SK-N-SH (cell line): ENCODE measurements at regions not wholly inside any gene's neighbourhood (a gene's known extent, or its start where the extent isn't known, plus 50 kb on each side); places are given as distances from the start of the nearest gene placed in this dataset.

Source experiments
- CTCF ChIA-PET: fragments of 300-600, 350-600 bp; formaldehyde crosslinking; extraction: SDS; loops from one replicate; lab custom pipeline; 2021; lab: Yijun Ruan, JAX
- POLR2A ChIA-PET: fragments of 350-600 bp; sonication (Branson Sonifier 250); formaldehyde crosslinking; extraction: SDS; loops from one replicate; lab custom pipeline; 2020; ENCODE audit warnings: antibody characterized with exemption, inconsistent platforms; lab: Yijun Ruan, JAX
- DNase-seq: peaks from one replicate; pipeline ENCODE4 v3.0.0; 2012
- H2AFZ ChIP-seq: fragments of 200-600 bp; sonication (generic); 2 replicates; pipeline ENCODE4 v1.8.1; 2016; ENCODE audit warnings: antibody characterized with exemption, mild to moderate bottlenecking, low read depth
- H3F3A ChIP-seq: fragments of 200-600 bp; sonication (generic); replicated peaks from 2 replicates; pipeline ENCODE3; 2016; ENCODE audit warnings: antibody characterized with exemption, mild to moderate bottlenecking; ENCODE audit not compliant: insufficient read depth
- H3K27ac ChIP-seq, 2 experiments: fragments of 200-500 bp in 1 of 2; fragments of 200-600 bp in 1 of 2; sonication (Bioruptor generic) in 1 of 2; sonication (generic), shearing (Covaris generic) in 1 of 2; 2 replicates each; pipeline versions ENCODE4 v1.5.1 to v1.6.1; 2014 to 2016; ENCODE audit warnings: low read depth in 2 of 2, inconsistent platforms in 1 of 2, low read length in 1 of 2, mild to moderate bottlenecking in 1 of 2, mixed read lengths in 1 of 2
- H3K27me3 ChIP-seq: fragments of 200-600 bp; sonication (generic), shearing (Covaris generic); 2 replicates; pipeline ENCODE4 v1.6.1; 2016; ENCODE audit warnings: mixed run types; ENCODE audit not compliant: insufficient read depth
- H3K36me3 ChIP-seq, 2 experiments: fragments of 200-500 bp in 1 of 2; fragments of 200-600 bp in 1 of 2; sonication (Bioruptor generic) in 1 of 2; sonication (generic) in 1 of 2; replicated peaks in 1 of 2; 2 replicates each; pipeline versions ENCODE3 to v1.5.1; 2014 to 2016; ENCODE audit warnings: low read length in 1 of 2, mild to moderate bottlenecking in 1 of 2; ENCODE audit not compliant: insufficient read depth in 2 of 2, control insufficient read depth in 1 of 2
- H3K4me1 ChIP-seq, 2 experiments: fragments of 200-500 bp in 1 of 2; fragments of 200-600 bp in 1 of 2; sonication (Bioruptor generic) in 1 of 2; sonication (generic), shearing (Covaris generic) in 1 of 2; 2 replicates each; pipeline versions ENCODE4 v1.5.1 to v1.6.1; 2014 to 2016; ENCODE audit warnings: low read depth in 1 of 2, low read length in 1 of 2, mixed run types in 1 of 2; ENCODE audit not compliant: insufficient read depth in 2 of 2, control insufficient read depth in 1 of 2
- H3K4me2 ChIP-seq: fragments of 200-600 bp; sonication (generic), shearing (Covaris generic); 2 replicates; pipeline ENCODE4 v1.6.1; 2017; ENCODE audit warnings: mixed run types
- H3K4me3 ChIP-seq, 2 experiments: fragments of 200-500 bp in 1 of 2; fragments of 200-600 bp in 1 of 2; sonication (Bioruptor generic) in 1 of 2; sonication (generic), shearing (Covaris generic) in 1 of 2; 2 replicates each; pipeline versions ENCODE4 v1.5.1 to v1.8.1; 2014 to 2016; ENCODE audit warnings: low read depth in 2 of 2, inconsistent platforms in 1 of 2, low read length in 1 of 2, mild to moderate bottlenecking in 1 of 2, mixed read lengths in 1 of 2, moderate library complexity in 1 of 2
- H3K79me2 ChIP-seq: fragments of 200-600 bp; sonication (generic); 2 replicates; pipeline ENCODE4 v1.8.1; 2017; ENCODE audit warnings: mild to moderate bottlenecking; ENCODE audit not compliant: insufficient read depth
- H3K9ac ChIP-seq: fragments of 200-600 bp; sonication (generic); 2 replicates; pipeline ENCODE4 v1.6.1; 2017; ENCODE audit warnings: mixed run types
- H3K9me2 ChIP-seq: fragments of 200-600 bp; sonication (generic); 2 replicates; pipeline ENCODE4 v1.6.1; 2017; ENCODE audit warnings: mixed run types
- H3K9me3 ChIP-seq: fragments of 200-600 bp; sonication (generic); 2 replicates; pipeline ENCODE4 v1.6.1; 2017; ENCODE audit warnings: mixed run types, mild to moderate bottlenecking, moderate library complexity
- H4K20me1 ChIP-seq: fragments of 200-600 bp; sonication (generic); 2 replicates; pipeline ENCODE4 v1.6.1; 2017; ENCODE audit warnings: mild to moderate bottlenecking, mixed run types; ENCODE audit not compliant: insufficient read depth
- CHD2 ChIP-seq: fragments of 150-350 bp; IDR thresholded peaks from 2 replicates; pipeline ENCODE4 v1.6.1; 2018; ENCODE audit warnings: low read length; ENCODE audit not compliant: partially characterized antibody
- EZH2phosphoT487 ChIP-seq: fragments of 200-600 bp; sonication (generic); IDR thresholded peaks from 2 replicates; pipeline ENCODE4 v1.6.1; 2017; ENCODE audit warnings: low read depth, mixed run types, mild to moderate bottlenecking, antibody characterized with exemption, moderate library complexity, borderline replicate concordance
- GATA2 ChIP-seq: sonication (generic); formaldehyde crosslinking; IDR thresholded peaks from 2 replicates; pipeline ENCODE4 v1.5.0; 2020; ENCODE audit warnings: mild to moderate bottlenecking, missing genetic modification reagents
- JUND ChIP-seq: IDR thresholded peaks from 2 replicates; pipeline ENCODE4 v1.4.0; 2012
- MEF2A ChIP-seq: IDR thresholded peaks from 2 replicates; pipeline ENCODE4 v1.4.0; 2012; ENCODE audit warnings: low read depth, borderline replicate concordance
- MXI1 ChIP-seq: IDR thresholded peaks from 2 replicates; pipeline ENCODE4 v1.6.1; 2012; ENCODE audit warnings: mild to moderate bottlenecking, low read depth, low read length, improper control_type of control experiment
- NFIC ChIP-seq: IDR thresholded peaks from 2 replicates; pipeline ENCODE4 v1.4.0; 2012; ENCODE audit warnings: borderline replicate concordance
- RAD21 ChIP-seq: IDR thresholded peaks from 2 replicates; pipeline ENCODE4 v1.6.1; 2012; ENCODE audit warnings: mild to moderate bottlenecking, low read length
- RCOR1 ChIP-seq: fragments of 150-350 bp; IDR thresholded peaks from 2 replicates; pipeline ENCODE4 v1.6.1; 2017; ENCODE audit warnings: antibody characterized with exemption, low read length
- RFX5 ChIP-seq: IDR thresholded peaks from 2 replicates; pipeline ENCODE4 v1.6.1; 2012; ENCODE audit warnings: mild to moderate bottlenecking, improper control_type of control experiment, low read length
- RXRA ChIP-seq: IDR thresholded peaks from 2 replicates; pipeline ENCODE4 v1.4.0; 2012; ENCODE audit warnings: low read depth, mild to moderate bottlenecking, borderline replicate concordance
- SMC3 ChIP-seq: IDR thresholded peaks from 2 replicates; pipeline ENCODE4 v1.6.1; 2012; ENCODE audit warnings: low read depth, low read length, improper control_type of control experiment
- TAF1 ChIP-seq: IDR thresholded peaks from 2 replicates; pipeline ENCODE4 v1.6.1; 2012; ENCODE audit warnings: low read depth, mild to moderate bottlenecking, low read length, moderate library complexity, borderline replicate concordance
- TCF12 ChIP-seq: IDR thresholded peaks from 2 replicates; pipeline ENCODE4 v1.4.0; 2012
- TEAD4 ChIP-seq: IDR thresholded peaks from 2 replicates; pipeline ENCODE4 v1.4.0; 2012; ENCODE audit warnings: mild to moderate bottlenecking, borderline replicate concordance; ENCODE audit not compliant: insufficient read depth
- YY1 ChIP-seq: IDR thresholded peaks from 2 replicates; pipeline ENCODE4 v1.4.0; 2012; ENCODE audit warnings: low read depth, mild to moderate bottlenecking
- whole genome bisulfite sequencing: methylation state at CpG from one replicate; pipeline ENCODE4 v1.1.6; 2017; ENCODE audit warnings: low lambda C conversion rate; 5-methylcytosine and 5-hydroxymethylcytosine counted together
- TF ChIP-seq, protein P1 (sequence below): IDR thresholded peaks from 2 replicates; pipeline ENCODE4; 2012
- TF ChIP-seq, protein P2 (sequence below): IDR thresholded peaks from 2 replicates; pipeline ENCODE4 v1.4.0; 2012; ENCODE audit warnings: low read depth
- TF ChIP-seq, protein P3 (sequence below): IDR thresholded peaks from 2 replicates; pipeline ENCODE4 v1.4.0; 2012; ENCODE audit warnings: low read depth, borderline replicate concordance
- TF ChIP-seq, protein P4 (sequence below): fragments of 200-600 bp; sonication (generic); IDR thresholded peaks from 2 replicates; pipeline ENCODE4 v1.6.1; 2017; ENCODE audit warnings: antibody characterized with exemption, mild to moderate bottlenecking, moderate library complexity
- TF ChIP-seq, protein P5 (sequence below): fragments of 150-350 bp; IDR thresholded peaks from 2 replicates; pipeline ENCODE4 v1.6.1; 2016; ENCODE audit warnings: mild to moderate bottlenecking, low read depth, low read length

DNA sequence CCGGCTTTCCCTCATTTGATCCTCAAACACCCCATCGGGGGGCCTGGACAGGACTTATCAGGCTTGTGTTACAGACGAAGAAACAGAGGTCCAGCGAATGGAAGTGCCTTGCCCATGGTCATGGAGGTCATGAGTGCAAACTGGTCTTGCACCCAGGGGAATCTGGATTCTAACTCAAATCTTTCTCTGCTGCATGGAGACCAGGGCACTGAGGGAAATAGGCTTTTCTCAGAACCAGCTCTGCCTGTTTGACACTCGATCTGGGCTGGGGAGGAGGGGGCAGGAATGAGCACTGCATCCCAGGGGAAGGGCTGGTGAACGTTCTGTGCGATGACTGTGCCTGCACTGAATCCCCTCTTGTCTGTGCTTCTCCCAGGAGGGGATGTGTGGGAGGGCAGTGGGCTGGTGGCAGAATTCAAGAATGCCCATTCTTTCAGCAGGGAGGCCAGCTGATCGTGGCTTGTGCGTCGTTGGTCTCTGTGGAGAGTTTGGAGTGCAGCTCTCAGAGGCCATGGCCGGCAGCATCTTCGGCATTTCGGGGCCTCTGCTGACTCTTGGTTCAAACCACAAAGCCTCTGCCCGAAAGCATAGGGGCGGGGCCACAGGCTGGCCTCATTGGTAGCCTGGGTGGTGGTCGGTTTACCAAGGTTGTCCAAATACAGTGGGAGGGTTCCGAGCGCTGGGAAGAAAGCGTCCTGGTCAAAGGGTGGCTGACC, 171.6 kb downstream of the DDX1 start:
- peaks cover 0 to 24% of the 10 kb centered on the region in 2 experiments; a peak in 1 of 4 replicates for H3K4me1 ChIP-seq

DNA sequence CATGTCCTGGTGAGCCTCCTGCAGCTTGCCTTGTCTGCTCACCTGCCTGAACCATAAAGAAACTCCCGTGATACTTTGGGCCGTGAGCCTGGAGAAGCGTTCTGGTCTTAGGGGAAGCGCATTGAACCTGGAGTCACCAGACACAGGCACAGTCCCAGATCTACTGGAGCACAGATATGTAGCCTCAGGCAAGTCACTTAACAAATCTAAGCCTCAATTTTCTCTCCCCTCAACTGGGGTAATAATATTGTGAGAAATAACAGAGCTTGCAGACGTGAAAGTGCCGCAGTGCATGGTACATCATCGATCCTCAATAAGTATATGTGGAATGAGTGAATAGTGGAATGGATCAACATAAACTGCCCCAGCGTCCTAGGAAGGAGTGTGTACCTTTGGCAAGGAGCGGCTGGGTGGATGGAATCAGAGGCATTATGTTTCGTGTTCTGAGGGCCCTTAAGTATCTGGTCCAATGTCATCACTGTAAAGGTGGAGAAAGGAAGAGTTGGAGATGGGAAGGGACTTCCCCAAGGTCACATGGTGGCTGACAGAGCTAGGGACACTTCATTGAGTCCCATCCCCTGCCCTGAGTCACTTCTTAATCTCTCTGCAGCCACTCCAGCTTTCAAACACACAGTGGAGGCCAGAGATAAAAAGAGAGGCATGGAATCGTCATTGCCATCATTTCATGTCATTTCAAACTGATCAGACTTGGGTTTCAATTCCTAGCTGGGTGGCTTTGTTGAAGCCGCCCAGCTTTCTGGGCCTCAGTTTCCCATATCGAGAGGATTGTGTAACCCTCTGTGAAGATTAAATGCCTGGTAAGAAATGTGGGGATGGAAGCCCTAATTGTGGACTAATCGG, 172.4 kb downstream of the DDX1 start:
- Histone ChIP-seq H3K9me3 (no peaks in the 10 kb centered on the region), H3K36me3 (no peaks in the 10 kb centered on the region), H3K4me2 (no peak overlapping the region), H3K9me2 (no peaks in the 10 kb centered on the region), H3K79me2 (no peaks in the 10 kb centered on the region), H2AFZ (no peak overlapping the region), H3K4me1 (peaks cover 0 to 24% of the 10 kb centered on the region in 2 experiments; a peak in 1 of 4 replicates), H3K4me3 (no peak overlapping the region), H3K27ac (no peak overlapping the region), H3K9ac (no peak overlapping the region), H4K20me1 (no peaks in the 10 kb centered on the region), H3K27me3 (no peaks in the 10 kb centered on the region), H3F3A (no peaks in the 10 kb centered on the region)
- TF ChIP-seq NFIC (no peak), YY1 (no peak), CHD2 (no peak), EZH2phosphoT487 (no peak), RCOR1 (no peak), TCF12 (no peak), JUND (no peak), TAF1 (no peak), RFX5 (no peak), SMC3 (no peak), RAD21 (no peak), TEAD4 (no peak), MEF2A (no peak), MXI1 (no peak), GATA2 (CRISPR knock-in tag) (no peak)
- TF ChIP-seq, protein P1, sequence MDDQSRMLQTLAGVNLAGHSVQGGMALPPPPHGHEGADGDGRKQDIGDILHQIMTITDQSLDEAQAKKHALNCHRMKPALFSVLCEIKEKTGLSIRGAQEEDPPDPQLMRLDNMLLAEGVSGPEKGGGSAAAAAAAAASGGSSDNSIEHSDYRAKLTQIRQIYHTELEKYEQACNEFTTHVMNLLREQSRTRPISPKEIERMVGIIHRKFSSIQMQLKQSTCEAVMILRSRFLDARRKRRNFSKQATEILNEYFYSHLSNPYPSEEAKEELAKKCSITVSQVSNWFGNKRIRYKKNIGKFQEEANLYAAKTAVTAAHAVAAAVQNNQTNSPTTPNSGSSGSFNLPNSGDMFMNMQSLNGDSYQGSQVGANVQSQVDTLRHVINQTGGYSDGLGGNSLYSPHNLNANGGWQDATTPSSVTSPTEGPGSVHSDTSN, result no peak
- TF ChIP-seq, protein P2, sequence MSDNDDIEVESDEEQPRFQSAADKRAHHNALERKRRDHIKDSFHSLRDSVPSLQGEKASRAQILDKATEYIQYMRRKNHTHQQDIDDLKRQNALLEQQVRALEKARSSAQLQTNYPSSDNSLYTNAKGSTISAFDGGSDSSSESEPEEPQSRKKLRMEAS, result no peak
- TF ChIP-seq, protein P3, sequence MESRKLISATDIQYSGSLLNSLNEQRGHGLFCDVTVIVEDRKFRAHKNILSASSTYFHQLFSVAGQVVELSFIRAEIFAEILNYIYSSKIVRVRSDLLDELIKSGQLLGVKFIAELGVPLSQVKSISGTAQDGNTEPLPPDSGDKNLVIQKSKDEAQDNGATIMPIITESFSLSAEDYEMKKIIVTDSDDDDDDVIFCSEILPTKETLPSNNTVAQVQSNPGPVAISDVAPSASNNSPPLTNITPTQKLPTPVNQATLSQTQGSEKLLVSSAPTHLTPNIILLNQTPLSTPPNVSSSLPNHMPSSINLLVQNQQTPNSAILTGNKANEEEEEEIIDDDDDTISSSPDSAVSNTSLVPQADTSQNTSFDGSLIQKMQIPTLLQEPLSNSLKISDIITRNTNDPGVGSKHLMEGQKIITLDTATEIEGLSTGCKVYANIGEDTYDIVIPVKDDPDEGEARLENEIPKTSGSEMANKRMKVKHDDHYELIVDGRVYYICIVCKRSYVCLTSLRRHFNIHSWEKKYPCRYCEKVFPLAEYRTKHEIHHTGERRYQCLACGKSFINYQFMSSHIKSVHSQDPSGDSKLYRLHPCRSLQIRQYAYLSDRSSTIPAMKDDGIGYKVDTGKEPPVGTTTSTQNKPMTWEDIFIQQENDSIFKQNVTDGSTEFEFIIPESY, result no peak
- TF ChIP-seq, protein P4, sequence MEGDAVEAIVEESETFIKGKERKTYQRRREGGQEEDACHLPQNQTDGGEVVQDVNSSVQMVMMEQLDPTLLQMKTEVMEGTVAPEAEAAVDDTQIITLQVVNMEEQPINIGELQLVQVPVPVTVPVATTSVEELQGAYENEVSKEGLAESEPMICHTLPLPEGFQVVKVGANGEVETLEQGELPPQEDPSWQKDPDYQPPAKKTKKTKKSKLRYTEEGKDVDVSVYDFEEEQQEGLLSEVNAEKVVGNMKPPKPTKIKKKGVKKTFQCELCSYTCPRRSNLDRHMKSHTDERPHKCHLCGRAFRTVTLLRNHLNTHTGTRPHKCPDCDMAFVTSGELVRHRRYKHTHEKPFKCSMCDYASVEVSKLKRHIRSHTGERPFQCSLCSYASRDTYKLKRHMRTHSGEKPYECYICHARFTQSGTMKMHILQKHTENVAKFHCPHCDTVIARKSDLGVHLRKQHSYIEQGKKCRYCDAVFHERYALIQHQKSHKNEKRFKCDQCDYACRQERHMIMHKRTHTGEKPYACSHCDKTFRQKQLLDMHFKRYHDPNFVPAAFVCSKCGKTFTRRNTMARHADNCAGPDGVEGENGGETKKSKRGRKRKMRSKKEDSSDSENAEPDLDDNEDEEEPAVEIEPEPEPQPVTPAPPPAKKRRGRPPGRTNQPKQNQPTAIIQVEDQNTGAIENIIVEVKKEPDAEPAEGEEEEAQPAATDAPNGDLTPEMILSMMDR, result no peak
- TF ChIP-seq, protein P5, sequence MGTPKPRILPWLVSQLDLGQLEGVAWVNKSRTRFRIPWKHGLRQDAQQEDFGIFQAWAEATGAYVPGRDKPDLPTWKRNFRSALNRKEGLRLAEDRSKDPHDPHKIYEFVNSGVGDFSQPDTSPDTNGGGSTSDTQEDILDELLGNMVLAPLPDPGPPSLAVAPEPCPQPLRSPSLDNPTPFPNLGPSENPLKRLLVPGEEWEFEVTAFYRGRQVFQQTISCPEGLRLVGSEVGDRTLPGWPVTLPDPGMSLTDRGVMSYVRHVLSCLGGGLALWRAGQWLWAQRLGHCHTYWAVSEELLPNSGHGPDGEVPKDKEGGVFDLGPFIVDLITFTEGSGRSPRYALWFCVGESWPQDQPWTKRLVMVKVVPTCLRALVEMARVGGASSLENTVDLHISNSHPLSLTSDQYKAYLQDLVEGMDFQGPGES, result no peak
- WGBS, result 58% methylated on average over 14 of the region's 14 CpGs
- ChIA-PET POLR2A (no interaction called here), CTCF (interaction anchor here (1.1 kb wide), 2 partner anchors 18 to 30 kb away, joined by 3 to 4 read pairs; no protein-coding TSS in a partner anchor)
- no peak for DNase-seq

More for the DNA sequence above, 171.6 kb downstream of the DDX1 start:
- POLR2A ChIA-PET, result no interaction called here
- Histone ChIP-seq H3K27ac (no peak overlapping the region), H4K20me1 (no peaks in the 10 kb centered on the region), H3K9me2 (no peaks in the 10 kb centered on the region)
- CTCF ChIA-PET, result no interaction called here
- no peak for TF ChIP-seq RXRA
- no peak for TF ChIP-seq TEAD4
- TF ChIP-seq, all 33 proteins: peak for 0
- DNase-seq, result no peak
- H3K4me3 ChIP-seq, result no peak overlapping the region
- no peak overlapping the region for H2AFZ ChIP-seq
- no peaks in the 10 kb centered on the region for H3K36me3 ChIP-seq
- H3K9me3 ChIP-seq, result no peaks in the 10 kb centered on the region
- 41% methylated on average over 14 of the region's 19 CpGs for WGBS
- H3K27me3 ChIP-seq, result no peaks in the 10 kb centered on the region
- no peak overlapping the region for H3K9ac ChIP-seq
- no peaks in the 10 kb centered on the region for H3F3A ChIP-seq
- no peaks in the 10 kb centered on the region for H3K79me2 ChIP-seq
- H3K4me2 ChIP-seq, result no peak overlapping the region
